ENCODE measurements at regions not wholly inside any gene's neighbourhood (a gene's known extent, or its start where the extent isn't known, plus 50 kb on each side); places are given as distances from the start of the nearest gene placed in this dataset.
"Not testable (repeated sequence)": the region's sequence is repeated elsewhere in the genome, so short reads cannot be mapped to it uniquely, and the experiment has no call there.

GRCh38 chr13:38073931-38074330 is 204.4 kb upstream of the TRPC4 start:
- H3F3A ChIP-seq (ENCODE audit: insufficient read depth, low read depth), result no peaks in the 10 kb centered on the region

GRCh38 chr13:38072696-38073095 is 203.1 kb upstream of the TRPC4 start:
- CTCF ChIA-PET, result no interaction called here
- no TSS peak for BruUV-seq (replicated peaks)

More at GRCh38 chr13:38073931-38074330, 204.4 kb upstream of the TRPC4 start:
- Histone ChIP-seq H3K27ac (no peak overlapping the region), H4K20me1 (ENCODE audit: insufficient read depth) (no peaks in the 10 kb centered on the region), H3K79me2 (ENCODE audit: low read depth) (no peaks in the 10 kb centered on the region), H3K27me3 (ENCODE audit: insufficient read depth, low read depth) (no peaks in the 10 kb centered on the region), H3K9me3 (ENCODE audit: insufficient read depth, low read depth) (no peaks in the 10 kb centered on the region), H3K4me1 (replicated peaks; ENCODE audit: insufficient read depth) (no peaks in the 10 kb centered on the region), H3K4me3 (no peak overlapping the region), H3K9me2 (ENCODE audit: insufficient read depth) (no peaks in the 10 kb centered on the region), H3K36me3 (ENCODE audit: low read depth) (no peaks in the 10 kb centered on the region), H3K4me2 (no peak overlapping the region), H2AFZ (no peak overlapping the region)
- ChIA-PET POLR2A (ENCODE audit: unreplicated experiment) (no interaction called here), CTCF (no interaction called here)
- intact Hi-C loops (cut with micrococcal nuclease; ENCODE audit: unreplicated experiment), result no loop called here
- no TSS peak for BruUV-seq (replicated peaks)
- no peak for DNase-seq
- TF ChIP-seq EZH2 (IDR thresholded peaks at IDR 0.05; ENCODE audit: low read depth) (no peak), CTCF (conservative IDR thresholded peaks at IDR 0.05) (no peak)

GRCh38 chr13:38071340-38071739 is 201.8 kb upstream of the TRPC4 start:
- H3K4me1 ChIP-seq (replicated peaks; ENCODE audit: insufficient read depth); H3K27me3 ChIP-seq (ENCODE audit: insufficient read depth, low read depth); DNase-seq; CTCF ChIA-PET; POLR2A ChIA-PET (ENCODE audit: unreplicated experiment); H3K4me2 ChIP-seq; H3K27ac ChIP-seq; H3K4me3 ChIP-seq; H3K36me3 ChIP-seq (ENCODE audit: low read depth); H2AFZ ChIP-seq; H3F3A ChIP-seq (ENCODE audit: insufficient read depth, low read depth); intact Hi-C loops (cut with micrococcal nuclease; ENCODE audit: unreplicated experiment); H3K9me3 ChIP-seq (ENCODE audit: insufficient read depth, low read depth); H4K20me1 ChIP-seq (ENCODE audit: insufficient read depth); BruUV-seq (replicated peaks); H3K9me2 ChIP-seq (ENCODE audit: insufficient read depth); H3K79me2 ChIP-seq (ENCODE audit: low read depth): not testable (repeated sequence)

More at GRCh38 chr13:38072696-38073095, 203.1 kb upstream of the TRPC4 start:
- Histone ChIP-seq H3K4me2 (no peak overlapping the region), H3K9me2 (ENCODE audit: insufficient read depth) (no peaks in the 10 kb centered on the region), H3K4me1 (replicated peaks; ENCODE audit: insufficient read depth) (no peaks in the 10 kb centered on the region), H2AFZ (no peak overlapping the region), H3K79me2 (ENCODE audit: low read depth) (no peaks in the 10 kb centered on the region), H3K4me3 (no peak overlapping the region), H3K27me3 (ENCODE audit: insufficient read depth, low read depth) (no peaks in the 10 kb centered on the region), H3K36me3 (ENCODE audit: low read depth) (no peaks in the 10 kb centered on the region), H4K20me1 (ENCODE audit: insufficient read depth) (no peaks in the 10 kb centered on the region), H3K9me3 (ENCODE audit: insufficient read depth, low read depth) (no peaks in the 10 kb centered on the region), H3F3A (ENCODE audit: insufficient read depth, low read depth) (no peaks in the 10 kb centered on the region), H3K27ac (no peak overlapping the region)
- DNase-seq, result no peak
- TF ChIP-seq EZH2 (IDR thresholded peaks at IDR 0.05; ENCODE audit: low read depth), result no peak
- no peak for TF ChIP-seq CTCF (conservative IDR thresholded peaks at IDR 0.05)
- intact Hi-C loops (cut with micrococcal nuclease; ENCODE audit: unreplicated experiment), result no loop called here
- POLR2A ChIA-PET (ENCODE audit: unreplicated experiment), result no interaction called here

- no peaks in the 10 kb centered on the region for H3K4me1 ChIP-seq (replicated peaks; ENCODE audit: insufficient read depth)
- no peak overlapping the region for H3K4me2 ChIP-seq
- no peaks in the 10 kb centered on the region for H4K20me1 ChIP-seq (ENCODE audit: insufficient read depth)
- no peaks in the 10 kb centered on the region for H3F3A ChIP-seq (ENCODE audit: insufficient read depth, low read depth)
- intact Hi-C loops (cut with micrococcal nuclease; ENCODE audit: unreplicated experiment), result no loop called here
- no peak overlapping the region for H3K4me3 ChIP-seq
- no peaks in the 10 kb centered on the region for H3K27me3 ChIP-seq (ENCODE audit: insufficient read depth, low read depth)
- no peak overlapping the region for H2AFZ ChIP-seq
- 0 out of 2 replicates have a peak, but pooled peaks cover 3% of the 10 kb centered on the region for H3K9me2 ChIP-seq (ENCODE audit: insufficient read depth)
- CTCF ChIA-PET, result no interaction called here
- BruUV-seq (replicated peaks), result no TSS peak
- H3K36me3 ChIP-seq (ENCODE audit: low read depth), result no peaks in the 10 kb centered on the region
- POLR2A ChIA-PET (ENCODE audit: unreplicated experiment), result no interaction called here
- no peak overlapping the region for H3K27ac ChIP-seq
- H3K9me3 ChIP-seq (ENCODE audit: insufficient read depth, low read depth), result no peaks in the 10 kb centered on the region; the same call in 1 of the 2 replicates
- TF ChIP-seq CTCF (conservative IDR thresholded peaks at IDR 0.05), result no peak
- no peak for TF ChIP-seq EZH2 (IDR thresholded peaks at IDR 0.05; ENCODE audit: low read depth)
- DNase-seq, result no peak
- H3K79me2 ChIP-seq (ENCODE audit: low read depth), result no peaks in the 10 kb centered on the region
These were observed 184.3 kb upstream of the TRPC4 start for GRCh38 chr13:38053896-38054295.
